Testis (tissue), 2 donors: ENCODE measurements at regions not wholly inside any gene's neighbourhood (a gene's known extent, or its start where the extent isn't known, plus 50 kb on each side); places are given as distances from the start of the nearest gene placed in this dataset.

Experiments
- CTCF ChIP-seq, 3 experiments: fragments of 450-650 bp in 2 of 3; fragments of 200-600 bp in 1 of 3; sonication (generic) in 1 of 3; IDR thresholded peaks; one replicate each; pipeline ENCODE4 v1.5.1; 2016 to 2019; ENCODE audit warnings: antibody characterized with exemption in 3 of 3, mild to moderate bottlenecking in 2 of 3, moderate library complexity in 1 of 3
- POLR2A ChIP-seq: fragments of 450-650 bp; IDR thresholded peaks from one replicate; pipeline ENCODE4 v1.6.1; 2017; ENCODE audit warnings: antibody characterized with exemption, mild to moderate bottlenecking, moderate library complexity

GRCh38 chr6:153412519-153412918 lies 281.4 kb upstream of the RGS17 start:
- no peak for TF ChIP-seq CTCF (IDR thresholded peaks at IDR 0.05)
- TF ChIP-seq POLR2A, result no peak
